OCI-LY7 (cell line): ENCODE measurements at regions not wholly inside any gene's neighbourhood (a gene's known extent, or its start where the extent isn't known, plus 50 kb on each side); places are given as distances from the start of the nearest gene placed in this dataset.

Source experiments
- BruUV-seq: library from RNA; stranded (reverse); fragments of 400-500 nt; replicated peaks from 2 replicates; lab custom pipeline; 2021; lab: Mats Ljungman, UMichigan
- CTCF ChIA-PET: fragments of 300-600 bp; sonication (Branson Sonifier 250); formaldehyde crosslinking; loops from one replicate; lab custom pipeline; 2022; ENCODE audit warnings: antibody characterized with exemption; ENCODE audit not compliant: unreplicated experiment; lab: Charles Lee
- POLR2A ChIA-PET: fragments of 300-600 bp; sonication (Branson Sonifier 250); formaldehyde crosslinking; loops from one replicate; lab custom pipeline; 2022; ENCODE audit warnings: antibody characterized with exemption; lab: Charles Lee
- DNase-seq: peaks from one replicate; pipeline ENCODE4 v3.0.0-alpha.2; 2015; ENCODE audit warnings: low spot score
- H2AFZ ChIP-seq: fragments of 200-600 bp; sonication (generic), shearing (Covaris generic); 2 replicates; pipeline ENCODE4 v1.6.1; 2014; ENCODE audit warnings: mild to moderate bottlenecking, antibody characterized with exemption, low read length, moderate library complexity
- H3K27ac ChIP-seq: fragments of 200-600 bp; sonication (generic); 2 replicates; pipeline ENCODE4 v1.5.1; 2014; ENCODE audit warnings: mixed run types, low read depth, mild to moderate bottlenecking, moderate library complexity, low read length, inconsistent platforms; ENCODE audit not compliant: poor library complexity, severe bottlenecking
- H3K36me3 ChIP-seq: fragments of 200-600 bp; sonication (generic); 2 replicates; pipeline ENCODE4 v1.6.1; 2014; ENCODE audit warnings: mild to moderate bottlenecking, antibody characterized with exemption, low read length, moderate library complexity, mixed read lengths; ENCODE audit not compliant: insufficient read depth
- H3K4me1 ChIP-seq: fragments of 200-600 bp; sonication (generic); 2 replicates; pipeline ENCODE4 v1.5.1; 2014; ENCODE audit warnings: mild to moderate bottlenecking, low read length; ENCODE audit not compliant: insufficient read depth, poor library complexity, severe bottlenecking
- H3K4me2 ChIP-seq: fragments of 200-600 bp; sonication (generic); 2 replicates; pipeline ENCODE4 v1.6.1; 2014; ENCODE audit warnings: mild to moderate bottlenecking, low read length
- H3K4me3 ChIP-seq: fragments of 200-600 bp; sonication (generic); 2 replicates; pipeline ENCODE4 v1.5.1; 2014; ENCODE audit warnings: mild to moderate bottlenecking, low read depth, low read length; ENCODE audit not compliant: poor library complexity, severe bottlenecking
- H3K79me2 ChIP-seq: fragments of 200-600 bp; sonication (generic); 2 replicates; pipeline ENCODE4 v1.6.1; 2016; ENCODE audit warnings: low read depth, mild to moderate bottlenecking, low read length, moderate library complexity, mixed read lengths; ENCODE audit not compliant: insufficient read depth
- H3K9me2 ChIP-seq: fragments of 200-600 bp; sonication (generic); 2 replicates; pipeline ENCODE4 v1.6.1; 2016; ENCODE audit warnings: mild to moderate bottlenecking, low read length, mixed read lengths; ENCODE audit not compliant: insufficient read depth
- H3K9me3 ChIP-seq: fragments of 200-600 bp; sonication (generic); 2 replicates; pipeline ENCODE4 v1.6.1; 2014; ENCODE audit warnings: mild to moderate bottlenecking, mixed run types, low read length, mixed read lengths
- H4K20me1 ChIP-seq: fragments of 200-600 bp; sonication (generic); 2 replicates; pipeline ENCODE4 v1.6.1; 2014; ENCODE audit warnings: mild to moderate bottlenecking, antibody characterized with exemption, low read length, moderate library complexity, mixed read lengths; ENCODE audit not compliant: insufficient read depth
- CTCF ChIP-seq: fragments of 200-600 bp; sonication (generic); conservative IDR thresholded peaks from 2 replicates; pipeline ENCODE4 v1.5.1; 2014; ENCODE audit warnings: mild to moderate bottlenecking, antibody characterized with exemption, low read length, moderate library complexity, mixed read lengths
- EZH2phosphoT487 ChIP-seq: fragments of 200-600 bp; sonication (generic); IDR thresholded peaks from 2 replicates; pipeline ENCODE4 v1.6.1; 2018; ENCODE audit warnings: low read depth, borderline replicate concordance, mild to moderate bottlenecking, mixed run types, antibody characterized with exemption, low read length, moderate library complexity, mixed read lengths
- intact Hi-C: fragments of 100-400 bp; cut with micrococcal nuclease; formaldehyde crosslinking; loops from one replicate; pipeline ENCODE4 v1.10.0; 2022; ENCODE audit not compliant: unreplicated experiment

DNA sequence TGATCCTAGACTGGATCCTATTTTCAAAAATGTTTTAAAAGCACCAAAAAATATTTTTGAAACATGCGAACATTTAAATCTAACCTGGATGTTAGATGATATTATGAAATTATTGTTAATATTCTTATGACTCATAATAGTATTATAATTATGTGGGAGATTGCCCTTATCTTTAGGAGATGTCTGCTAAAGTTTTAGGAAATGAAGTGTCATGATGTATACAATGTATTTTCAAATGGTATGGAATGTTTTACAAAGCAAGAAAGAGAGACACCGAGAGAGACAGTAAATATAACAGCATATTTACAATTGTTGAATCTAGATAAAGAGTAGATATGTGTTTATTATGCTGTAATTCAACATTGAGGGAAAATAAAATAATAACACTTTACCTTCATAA lies 455.9 kb downstream of the ACTL7B start:
- Histone ChIP-seq H3K4me2 (no peak overlapping the region), H3K27ac (no peak overlapping the region), H2AFZ (no peak overlapping the region), H3K9me3 (no peaks in the 10 kb centered on the region), H3K4me1 (no peaks in the 10 kb centered on the region), H3K9me2 (no peaks in the 10 kb centered on the region), H3K36me3 (no peaks in the 10 kb centered on the region), H4K20me1 (no peaks in the 10 kb centered on the region), H3K79me2 (no peaks in the 10 kb centered on the region), H3K4me3 (no peak overlapping the region)
- DNase-seq: no peak
- TF ChIP-seq EZH2phosphoT487 (no peak), CTCF (no peak)
- ChIA-PET POLR2A (no interaction called here), CTCF (no interaction called here)
- intact Hi-C loops: no loop called here
- BruUV-seq: no TSS peak

DNA sequence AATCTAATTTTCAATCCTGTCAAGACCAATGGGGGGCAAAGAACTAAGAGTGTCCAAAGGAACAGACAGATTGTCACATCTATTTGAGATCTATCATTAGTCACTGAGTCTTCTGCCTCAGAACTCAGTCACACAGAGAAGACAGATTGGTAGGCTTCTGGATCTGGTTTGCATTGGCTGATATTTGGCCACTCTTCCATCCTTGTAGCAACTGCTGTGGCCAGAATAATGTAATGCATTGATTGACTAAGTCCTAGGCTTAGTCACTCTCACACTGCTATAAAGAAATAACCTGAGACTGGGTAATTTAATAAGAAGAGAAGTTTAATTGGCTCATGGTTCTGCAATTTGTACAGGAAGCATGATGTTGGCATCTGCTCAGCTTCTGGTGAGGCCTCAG lies 458.5 kb downstream of the ACTL7B start:
- H3K4me2 ChIP-seq: no peak overlapping the region
- ChIA-PET CTCF (no interaction called here), POLR2A (no interaction called here)
- no peaks in the 10 kb centered on the region for H3K36me3 ChIP-seq
- no peak overlapping the region for H3K27ac ChIP-seq
- H4K20me1 ChIP-seq: no peaks in the 10 kb centered on the region
- no peak overlapping the region for H3K4me3 ChIP-seq
- no peak for DNase-seq
- no peaks in the 10 kb centered on the region for H3K9me3 ChIP-seq
- no peaks in the 10 kb centered on the region for H3K9me2 ChIP-seq
- no peak for TF ChIP-seq EZH2phosphoT487
- TF ChIP-seq CTCF: no peak
- H3K4me1 ChIP-seq: no peaks in the 10 kb centered on the region
- H2AFZ ChIP-seq: no peak overlapping the region
- intact Hi-C loops: no loop called here
- no TSS peak for BruUV-seq
- no peaks in the 10 kb centered on the region for H3K79me2 ChIP-seq

DNA sequence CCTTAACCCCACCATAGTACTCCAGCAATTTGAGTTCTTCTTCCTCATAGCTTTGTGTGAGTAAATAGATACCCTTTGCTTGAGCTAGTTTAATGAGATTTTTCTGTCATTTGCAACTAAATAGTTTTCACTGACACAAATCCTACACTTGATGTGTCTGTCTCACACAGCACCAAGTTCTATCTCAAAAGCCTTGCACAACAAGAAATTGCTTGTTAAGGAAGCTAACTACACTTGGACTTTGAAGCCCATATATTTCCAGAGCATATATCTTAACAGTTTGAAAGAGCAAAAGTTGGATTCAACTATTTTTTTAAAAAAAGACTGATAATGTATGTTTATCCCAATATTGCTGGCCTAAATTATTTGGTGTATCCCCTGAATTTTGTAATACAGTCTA lies 459.2 kb downstream of the ACTL7B start:
- H3K27ac ChIP-seq: no peak overlapping the region
- no peaks in the 10 kb centered on the region for H3K36me3 ChIP-seq
- no peak overlapping the region for H2AFZ ChIP-seq
- H3K4me1 ChIP-seq: no peaks in the 10 kb centered on the region
- POLR2A ChIA-PET: no interaction called here
- H3K4me3 ChIP-seq: no peak overlapping the region
- H3K4me2 ChIP-seq: no peak overlapping the region
- no peak for DNase-seq
- no peaks in the 10 kb centered on the region for H3K79me2 ChIP-seq
- intact Hi-C loops: no loop called here
- no peaks in the 10 kb centered on the region for H3K9me3 ChIP-seq
- no peaks in the 10 kb centered on the region for H3K9me2 ChIP-seq
- CTCF ChIA-PET: no interaction called here
- no peak for TF ChIP-seq CTCF
- no TSS peak for BruUV-seq
- no peaks in the 10 kb centered on the region for H4K20me1 ChIP-seq
